Peyer's patch (tissue), 4 donors: ENCODE measurements at regions not wholly inside any gene's neighbourhood (a gene's known extent, or its start where the extent isn't known, plus 50 kb on each side); places are given as distances from the start of the nearest gene placed in this dataset.

Experiments
- DNase-seq, 3 donors: peaks; one replicate each; pipeline ENCODE4 v3.0.0-alpha.2; 2017 to 2019
- H3K27ac ChIP-seq, 4 donors: fragments of 200-600 bp; sonication (generic); one replicate each; pipeline ENCODE4 v1.5.1; 2016 to 2019
- H3K27me3 ChIP-seq, 2 donors: fragments of 200-600 bp; sonication (generic); one replicate each; pipeline ENCODE4 v1.5.1; 2019
- H3K36me3 ChIP-seq, 3 donors: fragments of 200-600 bp; sonication (generic); one replicate each; pipeline ENCODE4 v1.5.1; 2016 to 2019
- H3K4me1 ChIP-seq, 4 donors: fragments of 200-600 bp; sonication (generic); one replicate each; pipeline ENCODE4 v1.5.1; 2016 to 2019
- H3K4me3 ChIP-seq, 4 donors: fragments of 200-600 bp; sonication (generic); 1 replicate in 3 of 4; 2 replicates in 1 of 4; pipeline ENCODE4 v1.5.1; 2016 to 2019; ENCODE audit warnings: mild to moderate bottlenecking in 1 of 4
- H3K9me3 ChIP-seq, 4 donors: fragments of 200-600 bp; sonication (generic); one replicate each; pipeline ENCODE4 v1.5.1; 2016 to 2019; ENCODE audit warnings: mild to moderate bottlenecking in 1 of 4
- CTCF ChIP-seq, 6 experiments: fragments of 450-650 bp in 4 of 6; fragments of 200-600 bp in 2 of 6; sonication (generic) in 1 of 6; IDR thresholded peaks; one replicate each; pipeline ENCODE4 v1.5.1; 2017 to 2019; ENCODE audit warnings: antibody characterized with exemption in 6 of 6, mild to moderate bottlenecking in 3 of 6, moderate library complexity in 1 of 6
- POLR2A ChIP-seq, 2 donors: fragments of 450-650 bp; IDR thresholded peaks; one replicate each; pipeline ENCODE4 v1.5.1; 2017; ENCODE audit warnings: antibody characterized with exemption in 2 of 2, mild to moderate bottlenecking in 2 of 2, moderate library complexity in 2 of 2

- H3K9me3 ChIP-seq = no peaks in the 10 kb centered on the region
- H3K4me3 ChIP-seq = no peak overlapping the region
- TF ChIP-seq POLR2A (IDR thresholded peaks at IDR 0.05) (no peak), CTCF (IDR thresholded peaks at IDR 0.05) (no peak)
- peaks cover 0 to 3% (median 0%) of the 10 kb centered on the region in 4 donors for H3K4me1 ChIP-seq
- no peak for DNase-seq
- no peak overlapping the region for H3K27ac ChIP-seq
- H3K27me3 ChIP-seq = no peaks in the 10 kb centered on the region
- no peaks in the 10 kb centered on the region for H3K36me3 ChIP-seq
Measured at GRCh38 chr20:19016140-19016497, 196.3 kb upstream of the SLC24A3 start.

- Histone ChIP-seq H3K4me1 (peaks cover 0 to 3% (median 0%) of the 10 kb centered on the region in 4 donors), H3K27me3 (no peaks in the 10 kb centered on the region), H3K9me3 (no peaks in the 10 kb centered on the region), H3K4me3 (no peak overlapping the region), H3K36me3 (no peaks in the 10 kb centered on the region), H3K27ac (no peak overlapping the region)
- no peak for DNase-seq
- TF ChIP-seq CTCF (IDR thresholded peaks at IDR 0.05) (no peak), POLR2A (IDR thresholded peaks at IDR 0.05) (no peak)
Measured at GRCh38 chr20:19017104-19017690, 195.2 kb upstream of the SLC24A3 start.

- no peak for DNase-seq
- Histone ChIP-seq H3K9me3 (no peaks in the 10 kb centered on the region), H3K36me3 (no peaks in the 10 kb centered on the region), H3K27me3 (no peaks in the 10 kb centered on the region), H3K27ac (no peak overlapping the region), H3K4me3 (no peak overlapping the region), H3K4me1 (no peaks in the 10 kb centered on the region)
- no peak for TF ChIP-seq CTCF (IDR thresholded peaks at IDR 0.05)
- no peak for TF ChIP-seq POLR2A (IDR thresholded peaks at IDR 0.05)
Measured at GRCh38 chr20:19018881-19019280, 193.6 kb upstream of the SLC24A3 start.

GRCh38 chr20:19019734-19020364 lies 192.6 kb upstream of the SLC24A3 start:
- H3K4me1 ChIP-seq = no peaks in the 10 kb centered on the region
- TF ChIP-seq CTCF (IDR thresholded peaks at IDR 0.05) (no peak), POLR2A (IDR thresholded peaks at IDR 0.05) (no peak)
- no peaks in the 10 kb centered on the region for H3K36me3 ChIP-seq
- no peaks in the 10 kb centered on the region for H3K27me3 ChIP-seq
- H3K4me3 ChIP-seq = no peak overlapping the region
- H3K9me3 ChIP-seq = no peaks in the 10 kb centered on the region
- no peak overlapping the region for H3K27ac ChIP-seq
- DNase-seq = no peak

GRCh38 chr20:19021406-19022117 lies 190.9 kb upstream of the SLC24A3 start:
- H3K27ac ChIP-seq = no peak overlapping the region
- no peaks in the 10 kb centered on the region for H3K4me1 ChIP-seq
- TF ChIP-seq POLR2A (IDR thresholded peaks at IDR 0.05) (no peak), CTCF (IDR thresholded peaks at IDR 0.05) (no peak)
- no peak for DNase-seq
- H3K9me3 ChIP-seq = no peaks in the 10 kb centered on the region
- no peaks in the 10 kb centered on the region for H3K27me3 ChIP-seq
- H3K4me3 ChIP-seq = no peak overlapping the region
- H3K36me3 ChIP-seq = no peaks in the 10 kb centered on the region
